Smooth muscle cell (in vitro differentiated cells): ENCODE measurements at regions not wholly inside any gene's neighbourhood (a gene's known extent, or its start where the extent isn't known, plus 50 kb on each side); places are given as distances from the start of the nearest gene placed in this dataset.

Experiments
- DNase-seq: peaks from one replicate; lab custom pipeline; 2025; ENCODE audit not compliant: unreplicated experiment; lab: John Stamatoyannopoulos, UW
- H2AFZ ChIP-seq: fragments of 200-600 bp; sonication (generic); 2 replicates; pipeline ENCODE4 v1.6.0; 2016; ENCODE audit warnings: antibody characterized with exemption, low read depth, mild to moderate bottlenecking
- H3F3A ChIP-seq: fragments of 200-600 bp; sonication (generic); 2 replicates; pipeline ENCODE4 v1.6.0; 2017; ENCODE audit warnings: antibody characterized with exemption, low read depth
- H3K27ac ChIP-seq: fragments of 200-600 bp; sonication (generic); 2 replicates; pipeline ENCODE4 v1.5.1; 2016; ENCODE audit warnings: low read depth, mild to moderate bottlenecking
- H3K27me3 ChIP-seq: fragments of 200-600 bp; sonication (generic); 2 replicates; pipeline ENCODE4 v1.6.1; 2016; ENCODE audit warnings: low read depth, mild to moderate bottlenecking
- H3K36me3 ChIP-seq: fragments of 200-600 bp; sonication (generic); 2 replicates; pipeline ENCODE4 v1.5.1; 2016; ENCODE audit warnings: low read depth
- H3K4me1 ChIP-seq: fragments of 200-600 bp; sonication (generic); 2 replicates; pipeline ENCODE4 v1.5.1; 2016; ENCODE audit warnings: low read depth
- H3K4me2 ChIP-seq: fragments of 200-600 bp; sonication (generic); 2 replicates; pipeline ENCODE4 v1.6.0; 2016; ENCODE audit warnings: mild to moderate bottlenecking
- H3K4me3 ChIP-seq: fragments of 200-600 bp; sonication (generic); 2 replicates; pipeline ENCODE4 v1.5.1; 2016; ENCODE audit warnings: mild to moderate bottlenecking
- H3K79me2 ChIP-seq: fragments of 200-600 bp; sonication (generic); 2 replicates; pipeline ENCODE4 v1.6.0; 2016; ENCODE audit warnings: low read depth, mild to moderate bottlenecking
- H3K9ac ChIP-seq: fragments of 200-600 bp; sonication (generic); 2 replicates; pipeline ENCODE4 v1.6.0; 2016; ENCODE audit warnings: low read depth
- H3K9me3 ChIP-seq: fragments of 200-600 bp; sonication (generic); replicated peaks from 2 replicates; pipeline ENCODE4 v1.5.1; 2016; ENCODE audit warnings: low read depth
- H4K20me1 ChIP-seq: fragments of 200-600 bp; sonication (generic); 2 replicates; pipeline ENCODE4 v1.6.0; 2016; ENCODE audit warnings: low read depth
- CTCF ChIP-seq: fragments of 200-600 bp; sonication (generic); IDR thresholded peaks from 2 replicates; pipeline ENCODE4 v1.5.1; 2017; ENCODE audit warnings: borderline replicate concordance, mild to moderate bottlenecking, antibody characterized with exemption; ENCODE audit not compliant: insufficient read depth, poor library complexity, severe bottlenecking
- WGBS: methylation state at CpG from one replicate; pipeline ENCODE4 v1.1.7; 2016; ENCODE audit warnings: low lambda C conversion rate; 5-methylcytosine and 5-hydroxymethylcytosine counted together

- WGBS, result 91% methylated on average over 8 of the region's 8 CpGs
Measured at GRCh38 chr2:31813016-31813415, 197.8 kb downstream of the MEMO1 start.

DNA sequence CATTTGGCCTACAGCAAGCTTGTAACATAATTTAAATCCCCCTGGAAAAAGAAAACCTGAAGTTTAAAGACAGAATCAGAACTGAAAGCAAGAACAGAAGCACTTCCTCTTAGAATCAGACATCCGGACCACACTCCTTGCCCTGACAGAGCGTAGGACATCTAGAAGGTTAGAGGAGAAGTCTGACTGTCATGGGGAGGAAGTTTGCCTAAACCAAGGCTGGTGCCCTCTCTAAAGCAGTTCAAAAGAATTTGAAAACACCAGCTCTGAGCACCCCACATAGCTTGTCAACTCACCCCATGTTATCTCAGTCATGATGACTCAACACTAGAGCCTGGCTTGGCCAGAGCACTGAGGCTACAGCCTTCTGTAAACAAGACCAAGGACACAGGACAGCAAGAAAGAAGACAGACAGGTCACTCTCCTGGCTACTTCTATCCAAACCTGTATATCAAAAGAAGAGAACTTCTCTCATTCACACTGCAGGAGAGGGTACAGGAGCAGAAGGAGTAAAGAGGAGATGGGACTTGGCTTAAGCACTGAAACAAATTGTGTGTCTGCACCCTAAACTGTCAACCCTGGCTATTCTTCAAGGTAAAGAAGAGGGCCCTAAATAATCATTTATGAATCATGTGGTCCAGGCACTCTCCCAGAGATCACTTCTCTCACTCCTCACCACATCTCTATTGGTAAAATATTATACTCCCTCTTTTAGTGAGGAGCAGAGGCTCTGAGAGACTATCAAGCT, 198.6 kb downstream of the MEMO1 start:
- H3K36me3 ChIP-seq, result no peaks in the 10 kb centered on the region

More at GRCh38 chr2:31813016-31813415, 197.8 kb downstream of the MEMO1 start:
- Histone ChIP-seq H3K4me2 (no peak overlapping the region), H3K79me2 (no peaks in the 10 kb centered on the region), H2AFZ (no peak overlapping the region), H3K36me3 (no peaks in the 10 kb centered on the region), H3K4me1 (no peaks in the 10 kb centered on the region), H3K27me3 (no peaks in the 10 kb centered on the region), H3K27ac (no peak overlapping the region), H3K4me3 (no peak overlapping the region), H4K20me1 (no peaks in the 10 kb centered on the region), H3K9me3 (no peaks in the 10 kb centered on the region), H3K9ac (no peak overlapping the region), H3F3A (no peaks in the 10 kb centered on the region)
- DNase-seq, result no peak
- TF ChIP-seq CTCF, result no peak

DNA sequence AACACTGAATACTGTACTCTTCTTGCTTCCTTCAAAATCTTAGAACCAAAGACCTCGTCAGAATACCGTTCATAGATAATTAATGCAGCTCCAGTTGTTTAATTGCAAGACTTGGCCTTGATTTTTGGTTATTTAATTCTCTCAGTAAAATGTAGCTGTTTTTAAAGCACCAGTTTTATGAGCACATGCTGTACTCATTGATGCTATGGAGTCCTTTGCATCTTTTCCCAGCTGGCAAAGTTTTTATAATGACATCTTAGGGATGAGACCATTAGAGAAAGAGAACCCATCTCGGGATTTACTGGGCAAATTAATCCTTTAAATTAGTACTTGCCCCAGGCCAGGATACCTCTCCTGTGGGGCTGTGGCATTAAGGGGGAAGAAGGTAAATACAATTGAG, 199.3 kb downstream of the MEMO1 start:
- H3K9ac ChIP-seq, result no peak overlapping the region
- H3K9me3 ChIP-seq, result no peaks in the 10 kb centered on the region
- H3K4me1 ChIP-seq, result no peaks in the 10 kb centered on the region
- H3K4me2 ChIP-seq, result no peak overlapping the region
- H3K27ac ChIP-seq, result no peak overlapping the region
- no peak for TF ChIP-seq CTCF
- DNase-seq, result no peak
- no peaks in the 10 kb centered on the region for H4K20me1 ChIP-seq
- H3K27me3 ChIP-seq, result no peaks in the 10 kb centered on the region
- H3K4me3 ChIP-seq, result no peak overlapping the region
- no peaks in the 10 kb centered on the region for H3K36me3 ChIP-seq
- no peaks in the 10 kb centered on the region for H3K79me2 ChIP-seq
- H3F3A ChIP-seq, result no peaks in the 10 kb centered on the region
- H2AFZ ChIP-seq, result no peak overlapping the region
- 91% methylated on average over 3 of the region's 3 CpGs for WGBS

More for the DNA sequence above, 198.6 kb downstream of the MEMO1 start:
- TF ChIP-seq CTCF, result no peak
- Histone ChIP-seq H2AFZ (no peak overlapping the region), H3K27ac (no peak overlapping the region), H3K9ac (no peak overlapping the region), H3K4me3 (no peak overlapping the region), H3K79me2 (no peaks in the 10 kb centered on the region), H3K4me2 (no peak overlapping the region), H3F3A (no peaks in the 10 kb centered on the region), H3K9me3 (no peaks in the 10 kb centered on the region), H3K4me1 (no peaks in the 10 kb centered on the region), H3K27me3 (no peaks in the 10 kb centered on the region), H4K20me1 (no peaks in the 10 kb centered on the region)
- no peak for DNase-seq
- WGBS, result 83% methylated on average over 2 of the region's 2 CpGs
